ENCODE measurements at regions not wholly inside any gene's neighbourhood (a gene's known extent, or its start where the extent isn't known, plus 50 kb on each side); places are given as distances from the start of the nearest gene placed in this dataset.

GRCh38 chr5:116371935-116372334, 202.7 kb downstream of the SEMA6A start:
- CTCF ChIA-PET = no interaction called here
- H3K9me3 ChIP-seq (ENCODE audit: insufficient read depth, low read depth) = no peaks in the 10 kb centered on the region
- BruUV-seq (replicated peaks) = no TSS peak
- DNase-seq = no peak
- intact Hi-C loops (cut with micrococcal nuclease; ENCODE audit: unreplicated experiment) = no loop called here
- H3K4me2 ChIP-seq = no peak overlapping the region
- no peak overlapping the region for H2AFZ ChIP-seq
- no peaks in the 10 kb centered on the region for H3F3A ChIP-seq (ENCODE audit: insufficient read depth, low read depth)
- no peaks in the 10 kb centered on the region for H4K20me1 ChIP-seq (ENCODE audit: insufficient read depth)
- no peaks in the 10 kb centered on the region for H3K4me1 ChIP-seq (replicated peaks; ENCODE audit: insufficient read depth)
- no peaks in the 10 kb centered on the region for H3K27me3 ChIP-seq (ENCODE audit: insufficient read depth, low read depth)
- no peaks in the 10 kb centered on the region for H3K36me3 ChIP-seq (ENCODE audit: low read depth)
- H3K4me3 ChIP-seq = no peak overlapping the region
- POLR2A ChIA-PET (ENCODE audit: unreplicated experiment) = no interaction called here
- TF ChIP-seq CTCF (conservative IDR thresholded peaks at IDR 0.05) = no peak
- TF ChIP-seq EZH2 (IDR thresholded peaks at IDR 0.05; ENCODE audit: low read depth) = no peak
- H3K79me2 ChIP-seq (ENCODE audit: low read depth) = no peaks in the 10 kb centered on the region
- no peak overlapping the region for H3K27ac ChIP-seq
- no peaks in the 10 kb centered on the region for H3K9me2 ChIP-seq (ENCODE audit: insufficient read depth)

- Histone ChIP-seq H2AFZ (no peak overlapping the region), H4K20me1 (ENCODE audit: insufficient read depth) (no peaks in the 10 kb centered on the region), H3K36me3 (ENCODE audit: low read depth) (no peaks in the 10 kb centered on the region), H3K27ac (no peak overlapping the region), H3K79me2 (ENCODE audit: low read depth) (no peaks in the 10 kb centered on the region), H3K9me3 (ENCODE audit: insufficient read depth, low read depth) (no peaks in the 10 kb centered on the region), H3K27me3 (ENCODE audit: insufficient read depth, low read depth) (no peaks in the 10 kb centered on the region), H3K9me2 (ENCODE audit: insufficient read depth) (no peaks in the 10 kb centered on the region), H3K4me2 (no peak overlapping the region), H3K4me3 (no peak overlapping the region), H3K4me1 (replicated peaks; ENCODE audit: insufficient read depth) (no peaks in the 10 kb centered on the region), H3F3A (ENCODE audit: insufficient read depth, low read depth) (no peaks in the 10 kb centered on the region)
- TF ChIP-seq CTCF (conservative IDR thresholded peaks at IDR 0.05) (no peak), EZH2 (IDR thresholded peaks at IDR 0.05; ENCODE audit: low read depth) (no peak)
- intact Hi-C loops (cut with micrococcal nuclease; ENCODE audit: unreplicated experiment) = no loop called here
- ChIA-PET POLR2A (ENCODE audit: unreplicated experiment) (no interaction called here), CTCF (no interaction called here)
- no TSS peak for BruUV-seq (replicated peaks)
- no peak for DNase-seq
These were observed 203.2 kb downstream of the SEMA6A start for GRCh38 chr5:116371431-116371830.

- no peak for DNase-seq
- ChIA-PET POLR2A (ENCODE audit: unreplicated experiment) (no interaction called here), CTCF (no interaction called here)
These were observed 203.7 kb downstream of the SEMA6A start for GRCh38 chr5:116370886-116371285.

More at GRCh38 chr5:116370886-116371285, 203.7 kb downstream of the SEMA6A start:
- no peak overlapping the region for H3K4me3 ChIP-seq
- no peaks in the 10 kb centered on the region for H3K9me2 ChIP-seq (ENCODE audit: insufficient read depth)
- H3K9me3 ChIP-seq (ENCODE audit: insufficient read depth, low read depth) = no peaks in the 10 kb centered on the region
- H4K20me1 ChIP-seq (ENCODE audit: insufficient read depth) = no peaks in the 10 kb centered on the region
- no peaks in the 10 kb centered on the region for H3K4me1 ChIP-seq (replicated peaks; ENCODE audit: insufficient read depth)
- TF ChIP-seq EZH2 (IDR thresholded peaks at IDR 0.05; ENCODE audit: low read depth) = no peak
- no peak for TF ChIP-seq CTCF (conservative IDR thresholded peaks at IDR 0.05)
- no TSS peak for BruUV-seq (replicated peaks)
- no peaks in the 10 kb centered on the region for H3F3A ChIP-seq (ENCODE audit: insufficient read depth, low read depth)
- H3K27me3 ChIP-seq (ENCODE audit: insufficient read depth, low read depth) = no peaks in the 10 kb centered on the region
- intact Hi-C loops (cut with micrococcal nuclease; ENCODE audit: unreplicated experiment) = no loop called here
- H3K27ac ChIP-seq = no peak overlapping the region
- no peaks in the 10 kb centered on the region for H3K79me2 ChIP-seq (ENCODE audit: low read depth)
- H2AFZ ChIP-seq = no peak overlapping the region
- no peak overlapping the region for H3K4me2 ChIP-seq
- H3K36me3 ChIP-seq (ENCODE audit: low read depth) = no peaks in the 10 kb centered on the region
